ENCODE measurements at regions not wholly inside any gene's neighbourhood (a gene's known extent, or its start where the extent isn't known, plus 50 kb on each side); places are given as distances from the start of the nearest gene placed in this dataset.

DNA sequence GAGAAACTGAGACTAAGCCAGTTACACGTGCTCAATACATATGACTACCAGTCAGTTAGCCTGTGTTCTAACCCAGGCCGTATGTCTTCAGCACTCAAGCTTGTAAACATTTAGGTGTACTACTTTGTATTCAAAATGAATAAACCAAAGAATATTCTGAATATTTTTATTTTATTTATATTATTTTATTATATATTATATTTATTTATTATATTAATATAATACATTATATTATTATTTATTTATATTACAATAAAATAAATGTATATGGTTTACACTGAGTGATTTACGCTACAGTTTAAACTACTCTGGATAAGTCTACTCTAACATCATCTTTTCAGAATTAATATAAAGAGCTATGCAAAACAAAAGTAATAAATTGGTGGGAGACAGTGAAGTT is 691.5 kb downstream of the CENPC start:
- TF ChIP-seq, protein P1, sequence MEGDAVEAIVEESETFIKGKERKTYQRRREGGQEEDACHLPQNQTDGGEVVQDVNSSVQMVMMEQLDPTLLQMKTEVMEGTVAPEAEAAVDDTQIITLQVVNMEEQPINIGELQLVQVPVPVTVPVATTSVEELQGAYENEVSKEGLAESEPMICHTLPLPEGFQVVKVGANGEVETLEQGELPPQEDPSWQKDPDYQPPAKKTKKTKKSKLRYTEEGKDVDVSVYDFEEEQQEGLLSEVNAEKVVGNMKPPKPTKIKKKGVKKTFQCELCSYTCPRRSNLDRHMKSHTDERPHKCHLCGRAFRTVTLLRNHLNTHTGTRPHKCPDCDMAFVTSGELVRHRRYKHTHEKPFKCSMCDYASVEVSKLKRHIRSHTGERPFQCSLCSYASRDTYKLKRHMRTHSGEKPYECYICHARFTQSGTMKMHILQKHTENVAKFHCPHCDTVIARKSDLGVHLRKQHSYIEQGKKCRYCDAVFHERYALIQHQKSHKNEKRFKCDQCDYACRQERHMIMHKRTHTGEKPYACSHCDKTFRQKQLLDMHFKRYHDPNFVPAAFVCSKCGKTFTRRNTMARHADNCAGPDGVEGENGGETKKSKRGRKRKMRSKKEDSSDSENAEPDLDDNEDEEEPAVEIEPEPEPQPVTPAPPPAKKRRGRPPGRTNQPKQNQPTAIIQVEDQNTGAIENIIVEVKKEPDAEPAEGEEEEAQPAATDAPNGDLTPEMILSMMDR (IDR thresholded peaks at IDR 0.05): no peak
- TF ChIP-seq POLR2A (IDR thresholded peaks at IDR 0.05): no peak

Measured in uterus (tissue), 2 donors.